Spleen (tissue), 7 donors: ENCODE measurements at regions not wholly inside any gene's neighbourhood (a gene's known extent, or its start where the extent isn't known, plus 50 kb on each side); places are given as distances from the start of the nearest gene placed in this dataset.

Source experiments
- POLR2AphosphoS5 ChIP-seq, 3 donors: sonication (generic); formaldehyde crosslinking; IDR thresholded peaks; one replicate each; pipeline ENCODE4 v1.5.1; 2017; ENCODE audit warnings: antibody characterized with exemption in 3 of 3
- TF ChIP-seq, protein P1 (sequence below), 11 experiments: fragments of 200-600 bp in 7 of 11; fragments of 450-650 bp in 4 of 11; sonication (generic) in 4 of 11; IDR thresholded peaks in 8 of 11; conservative IDR thresholded peaks in 3 of 11; 1 replicate in 7 of 11; 2 replicates in 4 of 11; pipeline versions ENCODE4 v1.4.0 to v1.8.0; 2016 to 2021; ENCODE audit warnings: antibody characterized with exemption in 11 of 11, inconsistent platforms in 4 of 11, mild to moderate bottlenecking in 1 of 11
- donor health status: DM: no; HTN: no; CAD: no; lungs with moderate emphysema.
- donor health status: DM: no; HTN: no; CAD: no.
- donor health status: DM: no; HTN: no; CAD: no.

DNA sequence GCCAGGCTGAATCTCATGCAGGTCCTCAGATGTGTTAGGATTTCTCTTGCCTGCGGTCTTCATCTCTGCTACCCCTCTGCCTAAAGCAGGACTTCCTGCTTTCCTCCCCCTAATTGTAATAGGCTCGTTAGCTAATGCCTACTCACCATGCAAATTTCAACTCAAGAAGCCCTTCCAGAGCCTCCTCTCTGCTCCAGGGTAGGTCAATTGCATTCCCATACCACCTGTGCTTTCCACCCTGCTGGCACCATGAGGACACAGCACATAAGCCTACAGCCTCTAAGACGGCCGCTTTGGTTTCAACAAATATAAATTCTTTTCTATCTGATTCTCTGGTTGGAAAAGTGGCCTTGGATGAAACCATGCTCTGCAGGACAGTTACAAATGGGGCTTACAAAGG is 93.9 kb downstream of the QDPR start:
- TF ChIP-seq, protein P1, sequence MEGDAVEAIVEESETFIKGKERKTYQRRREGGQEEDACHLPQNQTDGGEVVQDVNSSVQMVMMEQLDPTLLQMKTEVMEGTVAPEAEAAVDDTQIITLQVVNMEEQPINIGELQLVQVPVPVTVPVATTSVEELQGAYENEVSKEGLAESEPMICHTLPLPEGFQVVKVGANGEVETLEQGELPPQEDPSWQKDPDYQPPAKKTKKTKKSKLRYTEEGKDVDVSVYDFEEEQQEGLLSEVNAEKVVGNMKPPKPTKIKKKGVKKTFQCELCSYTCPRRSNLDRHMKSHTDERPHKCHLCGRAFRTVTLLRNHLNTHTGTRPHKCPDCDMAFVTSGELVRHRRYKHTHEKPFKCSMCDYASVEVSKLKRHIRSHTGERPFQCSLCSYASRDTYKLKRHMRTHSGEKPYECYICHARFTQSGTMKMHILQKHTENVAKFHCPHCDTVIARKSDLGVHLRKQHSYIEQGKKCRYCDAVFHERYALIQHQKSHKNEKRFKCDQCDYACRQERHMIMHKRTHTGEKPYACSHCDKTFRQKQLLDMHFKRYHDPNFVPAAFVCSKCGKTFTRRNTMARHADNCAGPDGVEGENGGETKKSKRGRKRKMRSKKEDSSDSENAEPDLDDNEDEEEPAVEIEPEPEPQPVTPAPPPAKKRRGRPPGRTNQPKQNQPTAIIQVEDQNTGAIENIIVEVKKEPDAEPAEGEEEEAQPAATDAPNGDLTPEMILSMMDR (IDR thresholded peaks at IDR 0.05 in 8 of 11, conservative IDR thresholded peaks at IDR 0.05 in 3 of 11), result no peak
- TF ChIP-seq POLR2AphosphoS5 (IDR thresholded peaks at IDR 0.05), result no peak
